NB4 (cell line): ENCODE measurements at regions not wholly inside any gene's neighbourhood (a gene's known extent, or its start where the extent isn't known, plus 50 kb on each side); places are given as distances from the start of the nearest gene placed in this dataset.

Experiments
- DNase-seq: peaks from one replicate; pipeline ENCODE4 v3.0.0; 2010; ENCODE audit warnings: low read depth
- H3K4me3 ChIP-seq: one replicate; pipeline ENCODE4 v1.5.1; 2011; ENCODE audit warnings: mild to moderate bottlenecking, low read depth, low read length, moderate library complexity
- MYC ChIP-seq: IDR thresholded peaks from 2 replicates; pipeline ENCODE4 v1.6.1; 2011; ENCODE audit warnings: low read depth, low read length
- POLR2A ChIP-seq: IDR thresholded peaks from 2 replicates; pipeline ENCODE4 v1.6.1; 2011; ENCODE audit warnings: mild to moderate bottlenecking; ENCODE audit not compliant: insufficient read length; ENCODE audit errors: extremely low read depth
- TF ChIP-seq, protein P1 (sequence below): IDR thresholded peaks from one replicate; pipeline ENCODE4 v1.5.1; 2012; ENCODE audit warnings: low read depth, low read length
- TF ChIP-seq, protein P2 (sequence below): IDR thresholded peaks from 2 replicates; pipeline ENCODE4 v1.6.1; 2011; ENCODE audit warnings: low read depth, low read length

DNA sequence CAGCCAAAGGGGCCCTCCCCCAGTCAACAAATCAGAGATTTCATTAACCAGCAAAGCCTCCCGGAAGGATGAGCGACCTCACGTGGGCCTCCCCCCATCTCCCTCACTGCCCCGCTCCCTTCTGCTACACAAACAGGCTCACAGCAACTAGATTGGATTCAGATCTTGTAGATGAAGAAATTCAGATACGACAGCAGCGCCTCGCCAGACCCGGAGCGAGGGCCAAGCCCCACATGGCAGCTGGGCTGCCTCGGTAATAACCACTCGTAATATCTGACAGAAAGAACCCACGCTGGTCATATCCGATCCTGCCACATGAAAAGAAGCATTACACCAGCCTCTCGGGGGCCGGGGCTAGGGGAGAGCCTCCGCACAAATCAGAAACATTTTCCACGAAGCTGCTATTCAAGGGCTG, 581.3 kb downstream of the BCOR start:
- TF ChIP-seq MYC: no peak
- no peak overlapping the region for H3K4me3 ChIP-seq
- no peak for DNase-seq

DNA sequence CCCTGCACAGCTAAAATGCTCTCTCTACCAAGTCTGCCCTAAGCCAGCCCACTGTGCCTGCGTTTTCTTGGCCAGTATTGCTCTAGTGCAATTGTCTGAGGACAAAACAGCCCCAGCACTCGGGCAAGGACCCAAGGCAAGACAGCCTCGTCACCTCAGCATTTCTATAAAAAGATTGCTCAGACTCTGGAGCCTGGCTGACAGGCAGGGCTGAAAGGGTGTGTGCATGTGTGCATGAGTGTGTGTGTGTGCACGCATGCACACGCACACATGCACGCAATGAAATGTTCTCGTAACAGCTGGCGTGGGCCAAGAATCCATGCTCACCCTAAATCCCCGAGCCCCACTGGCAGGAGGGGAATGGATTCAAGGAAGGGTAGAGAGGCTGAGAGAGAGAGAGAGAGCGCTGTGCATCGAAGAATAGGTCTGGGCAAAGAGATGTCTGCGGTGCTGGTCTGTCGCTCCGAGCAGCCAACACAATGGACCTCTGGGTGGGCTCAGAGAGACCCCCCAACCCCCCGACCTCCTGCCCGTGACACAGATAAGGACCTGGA, 579.2 kb downstream of the BCOR start:
- TF ChIP-seq POLR2A (no peak), MYC (no peak)
- TF ChIP-seq, protein P1, sequence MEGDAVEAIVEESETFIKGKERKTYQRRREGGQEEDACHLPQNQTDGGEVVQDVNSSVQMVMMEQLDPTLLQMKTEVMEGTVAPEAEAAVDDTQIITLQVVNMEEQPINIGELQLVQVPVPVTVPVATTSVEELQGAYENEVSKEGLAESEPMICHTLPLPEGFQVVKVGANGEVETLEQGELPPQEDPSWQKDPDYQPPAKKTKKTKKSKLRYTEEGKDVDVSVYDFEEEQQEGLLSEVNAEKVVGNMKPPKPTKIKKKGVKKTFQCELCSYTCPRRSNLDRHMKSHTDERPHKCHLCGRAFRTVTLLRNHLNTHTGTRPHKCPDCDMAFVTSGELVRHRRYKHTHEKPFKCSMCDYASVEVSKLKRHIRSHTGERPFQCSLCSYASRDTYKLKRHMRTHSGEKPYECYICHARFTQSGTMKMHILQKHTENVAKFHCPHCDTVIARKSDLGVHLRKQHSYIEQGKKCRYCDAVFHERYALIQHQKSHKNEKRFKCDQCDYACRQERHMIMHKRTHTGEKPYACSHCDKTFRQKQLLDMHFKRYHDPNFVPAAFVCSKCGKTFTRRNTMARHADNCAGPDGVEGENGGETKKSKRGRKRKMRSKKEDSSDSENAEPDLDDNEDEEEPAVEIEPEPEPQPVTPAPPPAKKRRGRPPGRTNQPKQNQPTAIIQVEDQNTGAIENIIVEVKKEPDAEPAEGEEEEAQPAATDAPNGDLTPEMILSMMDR: no peak
- TF ChIP-seq, protein P2, sequence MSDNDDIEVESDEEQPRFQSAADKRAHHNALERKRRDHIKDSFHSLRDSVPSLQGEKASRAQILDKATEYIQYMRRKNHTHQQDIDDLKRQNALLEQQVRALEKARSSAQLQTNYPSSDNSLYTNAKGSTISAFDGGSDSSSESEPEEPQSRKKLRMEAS: no peak
- DNase-seq: no peak
- H3K4me3 ChIP-seq: no peak overlapping the region

- TF ChIP-seq, protein P1: no peak
- TF ChIP-seq POLR2A (no peak), MYC (no peak)
- TF ChIP-seq, protein P2: no peak
These were observed 578.7 kb downstream of the BCOR start for GRCh38 chrX:39519030-39519488.

GRCh38 chrX:39519566-39520301, 578.0 kb downstream of the BCOR start:
- TF ChIP-seq, protein P1: no peak
- TF ChIP-seq MYC: no peak
- TF ChIP-seq, protein P2: no peak
- no peak overlapping the region for H3K4me3 ChIP-seq
- DNase-seq: no peak

More at GRCh38 chrX:39519030-39519488, 578.7 kb downstream of the BCOR start:
- no peak for DNase-seq
- no peak overlapping the region for H3K4me3 ChIP-seq

DNA sequence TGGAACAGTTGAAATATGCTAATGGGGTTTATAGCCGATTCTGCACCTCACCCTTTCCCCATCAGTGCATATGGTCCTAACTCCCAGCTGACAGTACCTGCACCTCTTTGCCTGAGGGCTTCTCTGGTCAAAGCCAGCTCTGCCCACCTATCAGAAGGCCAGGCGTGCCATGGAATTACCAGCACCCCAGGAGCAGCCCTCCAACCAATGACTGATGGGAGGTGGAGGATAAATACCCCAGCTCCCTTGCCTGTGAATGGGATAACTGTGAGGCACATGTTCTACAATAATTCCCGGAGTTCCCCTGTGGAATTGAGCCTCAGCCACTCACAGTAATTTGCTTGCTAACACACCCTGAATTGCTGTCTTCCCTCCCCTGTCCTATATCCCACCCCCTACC, 572.0 kb downstream of the BCOR start:
- no peak overlapping the region for H3K4me3 ChIP-seq
- TF ChIP-seq, protein P1: no peak
- TF ChIP-seq, protein P2: no peak
- TF ChIP-seq MYC: no peak
- no peak for TF ChIP-seq POLR2A

DNA sequence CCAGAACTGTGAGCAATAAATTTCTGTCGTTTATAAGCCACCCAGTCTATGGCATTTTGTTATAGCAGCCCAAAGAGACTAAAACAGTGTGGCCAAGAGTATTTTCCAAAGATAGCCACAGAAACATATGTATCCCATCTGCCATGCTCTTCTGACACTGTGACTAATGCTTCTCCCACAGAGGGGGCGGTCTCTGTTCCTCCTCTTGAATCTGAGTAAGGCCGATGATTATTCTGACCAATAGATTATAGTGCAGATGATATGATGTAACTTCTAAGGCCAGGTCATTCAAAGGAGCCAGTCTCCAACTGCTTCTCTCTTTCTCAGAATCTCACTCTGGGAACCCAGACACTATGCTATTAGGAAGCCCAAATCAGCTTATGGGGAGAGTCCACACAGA, 570.7 kb downstream of the BCOR start:
- peak; percentile 7 for DNase-seq
- TF ChIP-seq, protein P2: no peak
- TF ChIP-seq MYC (no peak), POLR2A (no peak)
- TF ChIP-seq, protein P1: no peak
- no peak overlapping the region for H3K4me3 ChIP-seq

More for the DNA sequence above, 572.0 kb downstream of the BCOR start:
- DNase-seq: no peak
